GM18505 (cell line): ENCODE measurements at regions not wholly inside any gene's neighbourhood (a gene's known extent, or its start where the extent isn't known, plus 50 kb on each side); places are given as distances from the start of the nearest gene placed in this dataset.

Experiments
- ATAC-seq: cut with Tn5 transposase; IDR thresholded peaks from one replicate; pipeline ENCODE4 v1.9.1; 2021; ENCODE audit not compliant: unreplicated experiment
- POLR2A ChIP-seq: IDR thresholded peaks from 4 replicates; pipeline ENCODE4 v1.6.1; 2011; ENCODE audit warnings: borderline replicate concordance; ENCODE audit not compliant: insufficient read depth, insufficient read length; ENCODE audit errors: extremely low read depth

DNA sequence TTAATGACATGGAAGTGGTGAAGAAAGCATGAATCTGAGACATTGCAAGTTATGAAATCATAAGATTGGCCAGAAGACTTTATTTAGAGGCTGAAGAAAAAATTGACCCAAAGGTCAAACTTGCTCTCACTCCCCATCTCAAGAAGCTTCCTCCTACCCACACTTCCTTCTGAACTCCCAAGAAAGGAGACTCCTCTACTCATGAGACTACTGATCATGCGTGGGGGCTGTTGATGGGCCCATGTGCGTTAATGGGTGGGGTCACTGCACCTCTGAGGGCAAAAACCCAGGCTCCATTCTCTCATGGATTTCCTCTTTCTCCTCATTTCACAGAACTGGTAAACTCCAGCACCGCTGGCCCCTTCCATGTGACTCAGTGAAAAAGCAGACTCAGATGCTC lies 470.6 kb upstream of the ARID1B start:
- TF ChIP-seq POLR2A: no peak
- ATAC-seq: no peak

DNA sequence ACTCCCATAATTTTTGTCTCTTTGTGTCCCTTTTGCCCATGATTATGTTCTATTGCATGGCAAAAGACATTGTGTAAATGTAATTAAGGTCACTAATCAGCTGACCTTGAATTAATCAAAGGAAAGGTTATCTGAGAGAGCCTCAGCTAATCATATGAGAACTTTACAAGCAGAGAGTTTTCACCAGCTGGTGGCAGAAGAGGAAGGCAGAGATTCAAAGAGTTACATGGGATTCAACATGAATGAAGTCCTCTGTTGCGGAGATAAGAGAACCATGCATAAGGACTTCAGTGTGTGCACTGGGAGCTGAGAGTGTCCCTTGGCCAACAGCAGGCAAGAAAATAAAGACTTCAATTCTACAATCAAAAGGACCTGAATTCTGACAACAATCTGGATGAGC lies 494.1 kb upstream of the ARID1B start:
- TF ChIP-seq POLR2A: no peak
- ATAC-seq: no peak

DNA sequence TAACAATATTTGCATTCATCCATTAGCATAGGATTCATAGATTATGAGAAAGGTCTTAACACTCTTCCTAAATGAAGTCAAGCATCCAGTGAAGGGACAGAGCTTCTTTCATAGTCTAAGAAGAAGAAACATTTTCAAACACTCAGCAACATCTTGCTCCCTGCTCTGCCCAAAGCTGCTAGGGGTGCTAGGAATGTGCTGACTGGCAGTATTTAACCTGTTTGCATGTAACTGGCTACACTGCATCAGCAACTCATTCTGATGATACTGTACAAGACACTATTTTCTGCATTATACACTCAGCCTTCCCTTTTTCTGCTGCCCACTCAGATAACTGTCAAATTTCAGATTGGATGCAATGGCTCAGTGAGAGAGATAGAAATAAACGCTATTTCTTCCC lies 495.1 kb upstream of the ARID1B start:
- ATAC-seq: no peak

DNA sequence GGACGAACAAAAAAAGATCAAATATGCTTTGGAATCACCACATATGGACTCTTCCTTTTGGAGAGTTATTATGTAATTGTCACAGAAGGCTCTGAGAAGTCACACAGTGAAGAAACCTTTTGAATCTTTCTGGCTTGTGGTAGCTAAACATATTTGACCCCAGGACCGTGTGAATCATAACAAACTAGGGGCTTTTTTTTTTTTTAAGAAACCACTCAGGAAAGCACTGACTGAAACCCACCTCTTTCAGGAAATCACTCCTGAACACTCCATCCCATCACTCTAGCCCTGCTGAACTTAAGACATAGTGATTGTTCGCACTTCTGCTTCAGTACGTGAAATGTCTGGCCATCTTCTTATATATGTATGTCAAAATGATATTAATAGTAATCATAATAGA lies 495.9 kb upstream of the ARID1B start:
- ATAC-seq: no peak
- TF ChIP-seq POLR2A: no peak

More for the DNA sequence above, 495.1 kb upstream of the ARID1B start:
- TF ChIP-seq POLR2A: no peak

DNA sequence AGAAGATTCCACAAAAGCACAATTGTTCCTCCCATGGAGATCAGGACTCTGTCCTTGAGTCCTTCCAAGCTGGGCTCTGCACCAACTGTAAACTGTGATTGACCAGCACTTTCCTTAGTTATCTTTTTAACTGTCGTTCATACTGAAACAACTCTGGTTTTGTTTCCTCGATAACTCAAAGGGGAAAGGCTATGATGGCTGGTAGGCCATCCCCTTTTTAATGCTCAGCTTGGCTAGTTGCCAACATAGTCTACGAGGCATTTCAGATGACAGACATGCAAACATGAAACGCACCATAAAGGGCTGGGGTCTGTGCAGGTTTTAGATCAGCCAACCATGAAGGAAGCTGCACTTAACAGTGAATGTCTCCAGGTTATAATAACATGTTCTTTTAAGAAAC lies 497.1 kb upstream of the ARID1B start:
- peak; percentile 79 for ATAC-seq

DNA sequence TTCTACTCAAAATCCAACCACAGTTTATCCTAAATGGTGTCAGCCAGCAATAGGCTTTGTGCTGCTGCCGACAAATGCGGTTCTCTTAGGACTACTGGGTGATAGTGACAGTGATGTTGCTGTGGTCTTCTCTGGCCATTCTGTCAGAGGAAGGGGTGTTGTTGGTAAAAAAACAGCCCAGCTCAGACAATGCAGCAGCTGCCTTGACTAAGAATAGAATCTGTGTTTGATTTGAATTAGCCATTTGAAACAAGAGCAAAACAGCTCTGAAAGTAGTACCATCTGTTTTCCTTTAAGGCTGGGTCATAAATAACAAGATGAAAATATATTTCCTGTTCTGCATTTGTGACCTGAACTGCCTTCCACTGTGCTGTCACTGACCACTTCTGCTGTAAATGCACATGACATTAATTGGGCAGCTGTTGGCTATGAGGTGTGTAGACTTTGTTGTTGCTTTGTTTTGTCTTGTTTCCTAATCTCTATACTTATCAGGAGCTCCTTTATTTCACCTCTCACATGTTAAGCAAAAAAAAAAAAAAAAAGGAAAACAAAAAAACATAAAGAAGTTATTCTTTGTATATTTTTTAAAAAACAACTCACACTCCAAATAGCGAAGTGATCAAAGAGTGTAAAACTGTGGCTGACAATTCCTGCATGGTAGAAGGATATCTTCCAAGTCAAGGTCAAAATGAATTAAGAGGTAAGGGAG lies 497.8 kb upstream of the ARID1B start:
- no peak for ATAC-seq
- TF ChIP-seq POLR2A: no peak

More for the DNA sequence above, 497.1 kb upstream of the ARID1B start:
- TF ChIP-seq POLR2A: no peak

DNA sequence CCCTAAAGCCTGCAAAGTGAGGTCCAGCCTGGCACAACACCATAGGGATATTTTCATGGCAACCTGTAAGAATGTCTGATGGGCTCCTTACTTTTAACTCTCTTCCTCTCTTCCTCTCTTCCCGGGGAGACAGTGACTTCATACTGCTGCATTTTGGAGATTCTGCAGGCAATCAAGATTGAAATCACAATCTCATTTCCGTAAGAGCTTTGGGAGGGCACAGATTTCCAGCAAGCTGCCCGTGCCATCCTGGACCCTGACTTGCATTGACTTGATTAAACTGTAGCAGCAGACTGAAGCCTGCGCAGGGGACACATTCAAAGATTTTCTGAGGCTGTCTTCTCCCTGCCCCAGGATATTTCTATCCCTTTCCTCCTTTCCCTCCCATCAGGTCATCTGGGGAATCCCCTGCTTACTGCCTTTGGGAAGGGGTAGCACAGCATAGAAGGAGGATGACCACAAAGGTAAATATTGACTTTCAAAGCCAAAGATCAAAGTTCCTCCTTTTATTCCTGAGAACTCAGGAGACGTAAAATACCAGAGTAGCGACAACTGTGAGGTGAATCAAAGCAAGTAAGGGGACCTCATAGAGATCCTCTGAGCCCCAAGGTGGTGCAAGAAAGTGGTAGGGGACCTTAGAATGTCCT lies 504.0 kb upstream of the ARID1B start:
- TF ChIP-seq POLR2A: no peak
- no peak for ATAC-seq

DNA sequence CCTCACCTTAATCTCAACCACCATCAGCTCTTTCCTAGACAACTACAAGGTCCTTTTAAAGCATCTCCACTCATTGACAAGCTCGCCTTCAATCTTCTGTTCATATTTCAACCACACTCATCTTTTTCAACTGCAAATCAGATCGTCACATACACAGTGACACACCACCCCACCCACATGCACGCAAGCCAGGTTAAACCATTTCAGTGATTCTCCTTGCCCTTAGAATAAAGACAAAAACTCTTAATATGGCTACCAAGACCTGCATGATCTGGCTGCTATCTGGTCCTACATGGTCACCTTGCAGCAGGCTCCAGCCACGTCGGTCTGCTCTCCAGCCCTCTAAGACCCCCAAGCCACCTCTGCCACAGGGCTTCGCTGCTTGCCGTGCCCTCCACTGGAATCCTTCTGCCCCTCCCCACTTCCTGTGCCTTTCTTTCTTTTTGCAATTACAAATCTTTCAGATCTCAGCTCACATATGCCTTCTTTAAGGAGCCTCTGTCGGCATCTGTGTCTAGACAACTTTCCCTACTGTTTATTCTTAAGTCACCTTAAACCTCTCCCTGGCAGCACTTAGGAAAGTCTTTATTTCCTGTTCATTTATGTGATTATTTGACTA lies 507.3 kb upstream of the ARID1B start:
- no peak for ATAC-seq
- no peak for TF ChIP-seq POLR2A

DNA sequence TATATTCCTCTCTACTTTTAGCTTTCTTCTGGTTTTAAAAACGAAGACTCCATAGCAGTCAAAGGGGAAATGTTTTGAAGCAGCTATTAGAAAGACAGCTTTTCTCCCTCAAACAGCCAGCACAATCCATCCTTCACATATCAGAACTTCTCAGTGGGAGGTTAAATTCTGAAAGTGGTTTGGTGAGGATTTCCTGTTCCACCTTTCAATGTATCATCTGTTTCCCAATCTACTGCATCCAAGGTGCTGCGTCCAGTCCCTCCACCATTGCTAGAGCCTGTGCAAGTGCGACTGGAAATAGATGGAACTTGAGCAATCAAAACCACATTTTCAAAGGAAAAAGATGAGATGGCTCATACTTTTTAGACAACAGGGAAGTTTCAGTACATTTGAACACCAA lies 508.3 kb upstream of the ARID1B start:
- no peak for TF ChIP-seq POLR2A
- no peak for ATAC-seq

DNA sequence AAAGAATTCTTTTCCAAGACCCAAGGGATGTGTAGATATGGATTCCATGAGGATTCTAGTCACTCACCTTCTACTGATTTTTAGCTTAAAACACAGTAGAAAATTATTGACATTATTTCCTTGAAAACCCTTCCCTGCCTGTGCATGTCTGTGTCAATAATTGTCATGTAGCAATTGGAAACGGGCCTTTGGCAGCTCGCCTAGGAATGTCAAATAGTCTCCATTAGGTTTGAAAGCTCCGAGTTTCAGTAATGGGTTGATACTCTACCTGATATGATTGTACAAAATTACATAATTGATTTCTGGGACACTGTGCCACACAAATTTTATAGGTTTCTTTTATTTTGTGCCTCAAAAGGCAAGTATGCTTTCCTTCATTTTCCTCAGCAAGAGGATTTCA lies 515.2 kb upstream of the ARID1B start:
- no peak for ATAC-seq
- TF ChIP-seq POLR2A: no peak

DNA sequence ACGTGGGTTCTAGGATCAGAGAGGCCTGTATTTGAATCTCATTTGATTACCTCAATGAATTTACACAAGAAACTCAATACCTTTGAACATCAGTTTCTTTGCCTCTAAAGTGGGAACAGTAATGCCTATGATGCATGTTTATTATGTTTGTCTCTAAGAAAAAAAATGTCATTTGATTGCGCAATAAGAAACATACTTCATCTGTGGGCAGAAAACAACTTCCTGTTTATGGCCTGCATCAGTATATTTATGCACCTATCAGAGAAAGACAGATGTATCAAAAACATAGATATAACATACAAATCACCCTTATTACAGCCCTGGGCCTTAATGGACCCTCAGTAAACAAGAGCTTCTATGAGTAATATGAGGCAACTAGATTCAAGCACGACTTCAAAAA lies 516.4 kb upstream of the ARID1B start:
- no peak for TF ChIP-seq POLR2A
- ATAC-seq: no peak

DNA sequence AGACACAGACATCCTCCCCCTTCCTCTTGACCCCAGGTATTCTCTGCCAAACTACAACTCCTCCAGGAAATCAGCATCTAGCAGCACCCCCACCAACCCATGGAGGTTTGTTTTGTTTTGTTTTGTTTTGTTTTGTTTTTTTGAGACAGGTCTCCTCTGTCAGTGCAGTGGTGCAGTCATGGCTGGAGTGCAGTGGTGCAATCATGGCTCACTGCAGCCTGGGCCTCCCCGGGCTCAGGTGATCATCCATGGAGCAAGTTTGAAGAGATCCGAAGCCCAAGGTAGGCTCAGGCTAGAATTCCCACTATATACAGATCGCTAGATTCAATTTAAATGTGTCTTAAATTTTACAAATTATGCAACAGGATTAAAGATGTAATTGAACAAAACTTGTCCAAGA lies 518.2 kb upstream of the ARID1B start:
- ATAC-seq: no peak
- TF ChIP-seq POLR2A: no peak

DNA sequence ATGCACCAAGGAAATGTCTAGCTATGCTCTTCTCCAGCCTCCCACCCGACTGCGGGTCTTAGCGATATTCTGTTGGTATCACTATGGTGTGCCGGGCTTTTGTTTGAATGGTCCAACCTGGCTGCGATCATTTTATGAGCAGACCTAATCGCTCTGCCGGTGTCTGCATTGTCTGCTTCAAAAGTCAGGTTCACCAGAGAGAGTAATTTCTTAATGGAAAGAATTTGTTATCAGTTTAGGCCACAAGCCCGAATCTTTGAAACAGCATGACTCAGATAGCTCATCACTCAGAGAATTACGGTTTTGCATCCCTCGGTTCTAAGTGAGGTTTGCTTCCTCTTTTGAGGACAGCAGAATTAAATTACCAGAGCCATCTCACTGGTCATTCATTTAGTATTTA lies 521.0 kb upstream of the ARID1B start:
- no peak for ATAC-seq
- TF ChIP-seq POLR2A: no peak

DNA sequence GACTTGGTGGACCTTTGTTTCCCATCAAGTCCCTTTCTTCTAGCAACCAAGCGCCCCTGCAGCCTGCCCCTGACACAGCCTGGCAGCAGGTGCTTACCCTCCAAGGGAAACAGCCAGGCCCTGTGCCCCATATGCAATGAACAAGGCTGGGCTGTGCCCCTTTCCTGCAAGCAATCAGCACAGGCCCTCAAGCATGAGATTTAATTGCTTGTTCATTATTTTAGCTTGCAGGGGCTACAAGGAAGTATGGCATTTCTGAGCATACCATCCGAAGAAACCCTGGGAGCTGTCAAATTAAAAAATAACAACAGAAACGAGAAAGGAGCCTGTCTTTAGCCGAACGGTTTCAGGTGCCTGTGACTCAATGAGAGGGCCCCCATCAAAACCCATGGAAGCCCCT lies 522.9 kb upstream of the ARID1B start:
- ATAC-seq: no peak
- no peak for TF ChIP-seq POLR2A
